Neuronal stem cell (in vitro differentiated cells): ENCODE measurements at regions not wholly inside any gene's neighbourhood (a gene's known extent, or its start where the extent isn't known, plus 50 kb on each side); places are given as distances from the start of the nearest gene placed in this dataset.

Experiments used
- DNase-seq: peaks from one replicate; pipeline ENCODE4 v3.0.0-alpha.2; 2013; ENCODE audit warnings: low spot score
- H2AFZ ChIP-seq: one replicate; pipeline ENCODE4 v1.6.1; 2013; ENCODE audit warnings: mild to moderate bottlenecking, low read length, inconsistent platforms
- H2AK5ac ChIP-seq: 2 replicates; pipeline ENCODE4 v1.6.1; 2013; ENCODE audit warnings: low read depth, mild to moderate bottlenecking, inconsistent platforms, low read length, moderate library complexity, mixed read lengths
- H2BK120ac ChIP-seq: 2 replicates; pipeline ENCODE4 v1.6.1; 2013; ENCODE audit warnings: low read depth, mild to moderate bottlenecking, inconsistent platforms, low read length, moderate library complexity, mixed read lengths
- H2BK12ac ChIP-seq: one replicate; pipeline ENCODE4 v1.6.1; 2013; ENCODE audit warnings: low read length, inconsistent platforms
- H2BK15ac ChIP-seq: 2 replicates; pipeline ENCODE4 v1.6.1; 2013; ENCODE audit warnings: mild to moderate bottlenecking, low read length, inconsistent platforms, mixed read lengths
- H2BK5ac ChIP-seq: one replicate; pipeline ENCODE4 v1.6.1; 2013; ENCODE audit warnings: inconsistent platforms, mild to moderate bottlenecking, low read length, moderate library complexity
- H3K14ac ChIP-seq: one replicate; pipeline ENCODE4 v1.6.1; 2013; ENCODE audit warnings: low read length, inconsistent platforms
- H3K18ac ChIP-seq: 2 replicates; pipeline ENCODE4 v1.6.1; 2013; ENCODE audit warnings: low read length, inconsistent platforms
- H3K23ac ChIP-seq: 2 replicates; pipeline ENCODE4 v1.6.1; 2013; ENCODE audit warnings: low read depth, mild to moderate bottlenecking, mixed read lengths, low read length, inconsistent platforms; ENCODE audit not compliant: poor library complexity
- H3K27ac ChIP-seq: replicated peaks from 3 replicates; pipeline ENCODE4 v1.5.1; 2013; ENCODE audit warnings: low read length, inconsistent platforms
- H3K27me3 ChIP-seq, 3 experiments: 2 replicates each; pipeline ENCODE4 v1.6.1; 2013; ENCODE audit warnings: low read length in 3 of 3, mild to moderate bottlenecking in 2 of 3, inconsistent platforms in 1 of 3, low read depth in 1 of 3, mixed read lengths in 1 of 3, moderate library complexity in 1 of 3; ENCODE audit not compliant: control insufficient read depth in 3 of 3, insufficient read depth in 3 of 3
- H3K36me3 ChIP-seq, 2 donors: replicated peaks in 1 of 2; 2 replicates each; pipeline ENCODE4 v1.6.1; 2013; ENCODE audit warnings: low read length in 2 of 2; ENCODE audit not compliant: control insufficient read depth in 2 of 2, insufficient read depth in 2 of 2
- H3K4ac ChIP-seq: 2 replicates; pipeline ENCODE4 v1.6.1; 2013; ENCODE audit warnings: inconsistent platforms, mild to moderate bottlenecking, low read length, moderate library complexity
- H3K4me1 ChIP-seq, 2 donors: 1 replicate in 1 of 2; 2 replicates in 1 of 2; pipeline ENCODE4 v1.6.1; 2013; ENCODE audit warnings: low read length in 2 of 2, low read depth in 1 of 2; ENCODE audit not compliant: control insufficient read depth in 2 of 2, insufficient read depth in 1 of 2
- H3K4me2 ChIP-seq: one replicate; pipeline ENCODE4 v1.6.1; 2013; ENCODE audit warnings: mild to moderate bottlenecking, low read length, inconsistent platforms; ENCODE audit not compliant: insufficient read depth, poor library complexity, severe bottlenecking
- H3K4me3 ChIP-seq, 2 donors: 2 replicates each; pipeline ENCODE4 v1.5.1; 2013; ENCODE audit warnings: low read length in 2 of 2, mild to moderate bottlenecking in 2 of 2, inconsistent platforms in 1 of 2, moderate library complexity in 1 of 2
- H3K79me1 ChIP-seq: one replicate; pipeline ENCODE4 v1.6.1; 2013; ENCODE audit warnings: low read depth, mild to moderate bottlenecking, inconsistent platforms, low read length, moderate library complexity
- H3K9ac ChIP-seq: one replicate; pipeline ENCODE4 v1.6.1; 2013; ENCODE audit warnings: mild to moderate bottlenecking, low read depth, low read length, inconsistent platforms; ENCODE audit not compliant: poor library complexity
- H3K9me3 ChIP-seq, 2 donors: replicated peaks in 1 of 2; 2 replicates each; pipeline versions ENCODE3 to v1.6.1; 2013; ENCODE audit warnings: low read length in 2 of 2, mild to moderate bottlenecking in 2 of 2, inconsistent platforms in 1 of 2, low read depth in 1 of 2, mixed read lengths in 1 of 2, moderate library complexity in 1 of 2; ENCODE audit not compliant: control insufficient read depth in 2 of 2, insufficient read depth in 1 of 2
- H4K8ac ChIP-seq: one replicate; pipeline ENCODE4 v1.6.1; 2013; ENCODE audit warnings: low read depth, mild to moderate bottlenecking, inconsistent platforms, low read length, moderate library complexity
- H4K91ac ChIP-seq: one replicate; pipeline ENCODE4 v1.6.1; 2013; ENCODE audit warnings: low read length, low read depth, mild to moderate bottlenecking, inconsistent platforms; ENCODE audit not compliant: poor library complexity
- WGBS, 2 donors: extraction: QIAGEN DNeasy Blood & Tissue Kit; methylation state at CpG; one replicate each; pipeline ENCODE4 v1.1.7; 2013; ENCODE audit warnings: missing lambda C conversion rate in 2 of 2, mixed read lengths in 1 of 2; ENCODE audit not compliant: insufficient read length in 2 of 2, insufficient replicate concordance in 1 of 2; ENCODE audit errors: extremely low coverage in 2 of 2; 5-methylcytosine and 5-hydroxymethylcytosine counted together

DNA sequence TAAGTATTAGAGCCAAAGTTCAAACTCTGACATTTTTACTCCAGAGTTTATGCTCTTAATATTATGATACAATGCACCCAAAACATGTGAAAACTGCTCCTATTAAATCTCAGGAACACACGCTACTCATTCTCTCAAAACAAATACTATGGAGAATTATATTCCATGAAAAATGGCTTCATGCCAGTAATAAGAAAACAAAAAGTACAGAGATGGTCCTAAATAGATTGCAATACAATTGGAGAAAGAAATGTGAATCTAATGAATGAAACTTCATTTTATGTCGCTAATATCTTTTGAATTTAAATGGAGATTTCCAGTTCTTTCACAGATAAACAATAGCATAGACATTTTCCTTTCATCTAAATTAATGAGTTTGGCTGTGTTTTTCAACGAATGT, 384.3 kb downstream of the ADAMTS20 start:
- Histone ChIP-seq H2AK5ac (no peak overlapping the region), H3K18ac (no peak overlapping the region), H3K27ac (no peak overlapping the region), H2BK120ac (no peak overlapping the region), H3K23ac (no peak overlapping the region), H4K8ac (no peak overlapping the region), H3K9ac (no peak overlapping the region), H3K4me2 (no peak overlapping the region), H4K91ac (no peak overlapping the region), H3K4me3 (no peak overlapping the region), H3K79me1 (no peaks in the 10 kb centered on the region), H3K4ac (no peak overlapping the region), H3K36me3 (no peaks in the 10 kb centered on the region), H3K27me3 (no peaks in the 10 kb centered on the region), H3K4me1 (peaks cover 0 to 10% of the 10 kb centered on the region in 2 donors), H2BK5ac (no peak overlapping the region), H3K9me3 (no peaks in the 10 kb centered on the region), H3K14ac (no peak overlapping the region), H2BK12ac (no peak overlapping the region), H2BK15ac (no peak overlapping the region), H2AFZ (no peak overlapping the region)
- no CpG with 5 or more reads among the region's 3 CpGs for WGBS, 2 donors
- no peak for DNase-seq

- Histone ChIP-seq H3K4me2 (no peak overlapping the region), H2BK5ac (no peak overlapping the region), H3K18ac (no peak overlapping the region), H3K27ac (no peak overlapping the region), H3K36me3 (no peaks in the 10 kb centered on the region), H2AFZ (no peak overlapping the region), H2BK120ac (no peak overlapping the region), H3K4ac (no peak overlapping the region), H3K14ac (no peak overlapping the region), H4K8ac (no peak overlapping the region), H3K23ac (no peak overlapping the region), H3K9ac (no peak overlapping the region), H3K9me3 (no peaks in the 10 kb centered on the region), H2AK5ac (no peak overlapping the region), H3K4me3 (no peak overlapping the region), H2BK12ac (no peak overlapping the region), H4K91ac (no peak overlapping the region), H3K27me3 (no peaks in the 10 kb centered on the region), H2BK15ac (no peak overlapping the region), H3K79me1 (no peaks in the 10 kb centered on the region), H3K4me1 (peaks cover 0 to 10% of the 10 kb centered on the region in 2 donors)
- no peak for DNase-seq
- no CpG with 5 or more reads among the region's 2 CpGs for WGBS, 2 donors
Observed at GRCh38 chr12:43165351-43165750, 386.7 kb downstream of the ADAMTS20 start.

- Histone ChIP-seq H3K4me3 (no peak overlapping the region), H3K14ac (no peak overlapping the region), H2BK12ac (no peak overlapping the region), H3K36me3 (no peaks in the 10 kb centered on the region), H3K9ac (no peak overlapping the region), H2AK5ac (no peak overlapping the region), H2BK15ac (no peak overlapping the region), H3K27me3 (no peaks in the 10 kb centered on the region), H3K18ac (no peak overlapping the region), H2BK120ac (no peak overlapping the region), H3K4me1 (peaks cover 0 to 10% of the 10 kb centered on the region in 2 donors), H4K91ac (no peak overlapping the region), H3K23ac (no peak overlapping the region), H3K4ac (no peak overlapping the region), H3K4me2 (no peak overlapping the region), H4K8ac (no peak overlapping the region), H3K9me3 (no peaks in the 10 kb centered on the region), H2AFZ (no peak overlapping the region), H3K79me1 (no peaks in the 10 kb centered on the region), H3K27ac (no peak overlapping the region), H2BK5ac (no peak overlapping the region)
- no CpG with 5 or more reads among the region's 3 CpGs for WGBS, 2 donors
- no peak for DNase-seq
Observed at GRCh38 chr12:43162138-43162537, 389.9 kb downstream of the ADAMTS20 start.

GRCh38 chr12:43159506-43159905, 392.5 kb downstream of the ADAMTS20 start:
- no peak overlapping the region for H4K8ac ChIP-seq
- H3K27me3 ChIP-seq, result no peaks in the 10 kb centered on the region
- no peak overlapping the region for H2AK5ac ChIP-seq
- no peak overlapping the region for H3K4ac ChIP-seq
- H2BK12ac ChIP-seq, result no peak overlapping the region
- H2BK5ac ChIP-seq, result no peak overlapping the region
- no peak overlapping the region for H2BK15ac ChIP-seq
- no peak overlapping the region for H2BK120ac ChIP-seq
- no peak overlapping the region for H3K27ac ChIP-seq
- no peak overlapping the region for H3K4me2 ChIP-seq
- no peaks in the 10 kb centered on the region for H3K9me3 ChIP-seq
- DNase-seq, result no peak
- H3K18ac ChIP-seq, result no peak overlapping the region
- H4K91ac ChIP-seq, result no peak overlapping the region
- WGBS, 2 donors, result no CpG with 5 or more reads among the region's 2 CpGs
- no peaks in the 10 kb centered on the region for H3K36me3 ChIP-seq
- H3K79me1 ChIP-seq, result no peaks in the 10 kb centered on the region
- no peak overlapping the region for H3K9ac ChIP-seq
- no peak overlapping the region for H2AFZ ChIP-seq
- no peak overlapping the region for H3K4me3 ChIP-seq
- no peak overlapping the region for H3K23ac ChIP-seq
- H3K4me1 ChIP-seq, result no peaks in the 10 kb centered on the region
- no peak overlapping the region for H3K14ac ChIP-seq
